GM21576 (cell line): ENCODE measurements at regions not wholly inside any gene's neighbourhood (a gene's known extent, or its start where the extent isn't known, plus 50 kb on each side); places are given as distances from the start of the nearest gene placed in this dataset.

Experiments
- ATAC-seq: cut with Tn5 transposase; IDR thresholded peaks from one replicate; pipeline ENCODE4 v1.9.1; 2021; ENCODE audit warnings: mild to moderate bottlenecking, moderate library complexity; ENCODE audit not compliant: unreplicated experiment

DNA sequence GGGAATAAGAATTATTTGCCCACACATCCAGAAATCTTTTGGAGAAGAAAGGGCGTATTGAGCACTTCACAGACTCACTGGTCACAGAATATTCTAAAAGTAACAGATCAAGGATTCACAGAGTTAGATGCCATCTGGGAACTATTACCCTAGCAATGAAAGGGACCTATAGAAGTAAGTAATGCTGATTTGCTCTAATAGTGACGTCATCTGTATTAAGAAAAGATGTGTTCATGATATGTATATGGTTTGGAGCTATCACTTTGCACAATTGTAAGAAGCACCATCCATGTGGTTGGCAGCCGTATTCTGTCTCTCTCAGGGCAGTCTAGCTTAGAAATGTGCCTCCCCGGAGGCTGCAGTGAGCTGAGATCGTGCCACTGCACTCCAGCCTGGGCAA lies 52.8 kb upstream of the SV2C start:
- ATAC-seq, result no peak

DNA sequence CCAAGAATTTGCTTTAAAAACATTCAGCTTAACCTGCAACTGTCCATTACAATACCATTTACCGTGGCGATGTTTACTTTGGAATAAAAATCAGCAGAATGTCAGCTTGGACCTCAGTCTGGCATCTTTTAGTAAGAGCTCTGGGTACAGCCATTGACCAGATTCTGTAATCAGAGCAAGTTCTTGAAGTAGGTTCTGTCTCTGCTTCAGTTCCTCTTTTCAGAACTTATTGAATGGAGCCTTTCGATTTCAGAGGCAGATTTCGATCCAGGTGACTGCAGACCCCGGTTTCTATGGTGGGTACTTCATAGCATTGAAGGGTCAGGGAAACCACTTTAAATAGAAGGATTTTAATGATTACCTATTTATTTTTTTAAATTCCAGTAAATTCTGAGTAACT lies 53.4 kb upstream of the SV2C start:
- ATAC-seq, result no peak

DNA sequence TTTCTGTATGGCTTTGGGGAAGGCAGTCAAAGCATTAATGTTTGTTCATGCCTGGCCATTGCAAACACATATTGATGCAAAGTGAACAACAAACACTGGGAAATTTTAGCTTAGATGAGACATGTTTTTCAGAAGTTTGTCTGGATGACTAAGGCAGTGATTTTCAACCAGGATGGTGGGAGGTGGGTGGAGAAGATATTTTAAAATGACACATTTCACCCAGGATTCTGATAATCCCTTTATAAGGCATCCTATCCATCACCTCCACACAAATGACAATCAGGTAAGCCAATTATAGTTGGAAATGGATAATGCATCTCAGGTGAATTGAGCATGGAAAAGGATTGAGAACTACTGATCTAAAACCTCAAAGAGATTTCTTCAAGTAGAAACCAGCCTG lies 57.4 kb upstream of the SV2C start:
- ATAC-seq, result no peak

DNA sequence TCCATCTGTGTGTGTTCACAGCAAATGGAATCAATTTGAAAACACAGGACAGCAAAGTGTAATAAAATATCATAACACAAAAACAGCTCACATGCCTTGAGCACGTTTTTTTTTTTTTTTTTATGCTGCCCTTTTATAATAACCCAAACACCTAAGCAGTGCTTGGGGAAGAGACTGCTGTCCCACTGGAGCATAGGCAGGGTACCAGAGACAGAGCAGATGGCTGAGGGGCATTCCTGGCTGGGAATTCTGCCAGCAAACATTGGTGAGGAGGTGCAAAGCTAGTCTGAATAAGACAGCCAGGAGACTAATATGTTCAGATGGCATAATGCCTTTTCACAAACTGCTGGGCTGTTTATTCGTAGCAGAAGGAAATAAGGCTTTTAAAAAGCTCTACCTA lies 58.1 kb upstream of the SV2C start:
- ATAC-seq, result no peak

DNA sequence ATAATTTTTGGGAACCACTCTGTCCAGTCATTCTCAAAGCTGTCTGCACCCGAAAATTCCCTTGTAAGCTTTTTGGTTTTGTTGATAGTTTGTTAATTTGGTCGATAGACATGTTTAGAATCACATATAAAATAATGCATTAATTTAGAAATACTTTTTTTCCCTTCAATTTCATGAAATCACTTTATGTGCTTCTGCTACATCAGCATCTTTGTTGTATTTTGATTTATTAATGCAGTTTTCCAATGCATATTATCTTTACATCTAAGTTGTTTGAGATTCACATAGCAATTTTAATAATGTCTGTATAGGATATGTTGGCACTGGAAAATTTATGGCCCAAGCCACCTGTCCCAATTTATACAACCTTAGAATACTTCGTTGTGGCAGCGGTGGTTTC lies 60.6 kb upstream of the SV2C start:
- ATAC-seq, result no peak

DNA sequence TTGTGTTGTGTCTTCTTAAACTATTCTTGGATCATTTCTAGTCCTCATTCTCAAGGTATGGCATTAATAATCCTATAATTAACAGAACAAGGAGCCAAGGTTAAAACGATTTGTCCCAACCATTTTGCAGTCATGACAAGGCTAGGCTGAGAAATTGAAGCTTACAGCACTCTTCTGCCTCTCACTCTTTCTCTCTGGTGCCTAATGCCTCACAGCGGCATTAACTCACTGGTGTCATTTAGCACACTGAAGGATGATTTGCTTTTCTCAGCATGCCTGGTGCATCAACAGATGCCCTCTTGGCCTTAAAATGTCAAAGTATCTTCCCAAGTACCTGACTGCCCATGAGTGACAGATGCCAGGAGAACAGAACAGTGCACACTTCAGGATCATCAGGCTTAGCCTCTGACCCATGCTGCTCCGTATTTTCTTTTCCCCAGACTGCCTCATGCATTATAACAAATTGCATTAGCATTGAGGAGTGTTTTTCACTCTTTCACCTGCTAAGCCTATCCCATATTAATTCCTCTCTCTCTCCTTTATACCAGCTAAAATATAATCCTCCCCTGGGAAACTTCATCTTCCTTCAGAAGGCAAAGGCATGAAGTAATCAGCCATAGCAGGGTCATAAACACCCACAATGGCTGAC lies 61.1 kb upstream of the SV2C start:
- ATAC-seq, result no peak

DNA sequence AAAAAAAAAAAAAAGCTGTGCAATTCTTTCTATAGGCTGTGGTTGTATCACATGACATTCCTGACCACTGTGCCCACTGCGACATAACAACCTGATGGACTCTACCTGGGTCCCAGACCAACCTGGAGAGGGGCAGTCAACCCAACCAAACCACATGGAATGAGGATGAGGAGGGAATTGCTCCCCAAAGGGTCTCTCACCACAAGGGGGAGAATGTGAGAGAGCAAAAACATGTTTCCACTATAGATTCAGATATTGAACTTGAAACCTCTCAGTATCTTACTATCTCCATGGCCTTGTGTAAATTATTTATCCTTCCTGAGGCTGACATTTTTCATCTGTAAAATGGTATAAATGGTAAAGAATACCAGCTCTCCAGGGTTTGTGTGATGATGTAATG lies 66.9 kb upstream of the SV2C start:
- no peak for ATAC-seq

DNA sequence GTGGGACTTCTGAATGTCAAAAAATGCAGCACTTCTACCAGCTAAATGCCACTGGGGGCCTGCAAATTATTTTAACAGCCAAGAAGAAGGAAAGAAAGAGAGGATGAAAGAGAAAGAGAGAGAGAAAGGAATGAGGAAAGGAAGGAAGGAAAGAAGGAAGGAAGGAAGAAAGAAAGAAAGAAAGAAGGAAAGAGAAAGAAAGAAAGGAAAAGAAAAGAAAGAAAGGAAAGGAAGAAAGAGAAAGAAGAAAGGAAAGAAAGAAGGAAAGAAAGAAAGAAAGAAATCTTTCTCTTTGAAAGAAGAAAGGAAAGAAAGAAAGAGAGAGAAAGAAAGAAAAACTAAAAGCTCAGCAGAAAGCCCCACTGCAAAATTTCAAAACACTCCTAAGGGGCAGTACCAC lies 69.2 kb upstream of the SV2C start:
- ATAC-seq, result no peak

DNA sequence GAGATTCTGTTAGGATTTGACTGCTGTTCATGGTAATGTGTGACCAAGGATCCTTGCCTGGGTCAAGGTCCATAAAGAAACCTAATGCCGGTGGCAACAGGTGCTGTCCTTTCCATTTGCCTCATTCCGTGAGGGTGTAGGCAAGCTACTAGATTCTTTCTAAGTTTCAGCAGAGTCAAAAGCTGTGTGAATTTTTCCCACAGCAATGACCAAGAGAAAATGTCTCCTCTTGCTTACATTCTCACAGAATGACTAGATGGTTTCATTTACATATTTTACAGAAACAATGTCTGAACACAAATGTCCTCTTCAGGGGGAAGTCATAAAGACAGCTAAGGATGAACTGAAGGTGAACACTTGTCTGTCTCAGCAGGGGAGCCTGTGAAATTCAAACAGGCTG lies 75.3 kb upstream of the SV2C start:
- ATAC-seq, result no peak

DNA sequence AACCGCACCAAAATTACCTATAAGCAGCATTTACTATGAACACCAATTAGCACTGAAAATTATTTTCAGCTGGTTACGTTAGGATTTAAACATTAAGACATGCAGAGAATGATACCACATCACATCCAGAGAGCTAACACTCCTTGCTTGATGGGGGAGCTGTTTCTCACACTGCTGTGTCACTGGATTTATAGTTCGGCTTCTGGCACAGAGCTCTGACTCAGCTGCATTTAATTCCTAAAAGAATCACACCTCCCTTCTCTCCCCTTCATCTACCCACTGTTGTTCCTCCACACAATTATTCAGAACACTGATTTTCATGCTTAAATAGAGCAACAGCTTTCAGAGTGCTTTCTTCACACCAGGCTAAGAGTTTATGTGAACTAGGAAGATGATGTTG lies 82.6 kb upstream of the SV2C start:
- no peak for ATAC-seq

DNA sequence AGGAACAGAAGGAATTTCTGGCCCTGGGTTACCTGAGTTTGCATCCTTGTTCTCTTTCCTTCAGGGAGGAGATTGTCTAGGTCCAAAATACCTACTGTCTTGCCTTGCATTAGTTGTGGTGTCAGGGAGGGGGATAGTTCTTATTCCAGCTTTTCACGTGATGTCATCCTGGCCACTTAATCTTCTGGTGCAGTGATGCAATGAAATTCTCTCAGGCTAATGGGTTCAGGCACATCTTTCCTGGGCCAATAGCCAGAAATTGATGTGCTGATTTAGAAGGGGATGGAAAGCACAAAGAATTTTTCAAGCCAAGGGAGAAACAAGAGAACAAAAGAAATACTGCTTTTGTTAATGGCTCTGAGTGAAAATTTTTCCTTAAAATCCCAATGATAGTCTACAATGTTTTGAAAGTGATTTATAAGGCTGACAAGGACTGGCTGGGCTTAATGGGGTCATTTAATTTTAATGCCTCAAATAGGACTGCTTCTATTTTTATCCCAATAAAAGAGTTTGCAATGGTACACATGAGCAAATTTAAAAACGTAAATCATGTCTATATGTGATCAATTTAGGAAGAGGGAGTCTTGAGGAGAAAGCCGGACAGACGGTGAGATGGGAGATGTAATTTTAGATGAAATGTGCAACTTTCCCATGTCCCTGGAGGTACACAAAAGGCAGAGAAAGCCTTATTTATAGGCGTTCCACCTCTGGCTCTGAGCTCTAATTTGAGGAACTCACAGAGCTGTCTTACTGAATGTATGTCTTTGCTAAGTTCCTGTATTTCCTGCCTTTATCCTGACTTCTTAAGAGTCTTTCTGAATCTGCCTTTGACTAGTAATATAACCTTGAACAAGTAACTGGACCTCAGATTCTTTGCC lies 89.3 kb upstream of the SV2C start:
- ATAC-seq, result no peak

DNA sequence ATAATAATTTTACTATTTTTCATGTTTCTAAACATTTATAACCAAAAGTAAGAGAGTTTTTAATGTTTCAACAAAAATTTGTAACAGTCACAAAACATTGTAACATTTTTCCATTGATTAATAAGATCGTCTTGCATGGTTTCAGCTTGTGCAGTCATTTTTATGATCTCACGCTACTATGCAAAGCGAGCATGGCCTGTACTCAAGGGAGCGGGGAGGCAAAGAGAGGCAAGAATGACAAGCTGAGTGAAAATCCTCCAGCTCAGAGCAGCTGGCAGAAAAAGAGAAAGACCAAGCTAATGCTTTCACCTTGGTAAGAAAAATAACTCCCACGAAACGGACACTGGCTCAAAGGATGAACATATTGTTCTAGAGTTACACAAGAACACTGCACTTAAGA lies 90.0 kb upstream of the SV2C start:
- ATAC-seq, result no peak

DNA sequence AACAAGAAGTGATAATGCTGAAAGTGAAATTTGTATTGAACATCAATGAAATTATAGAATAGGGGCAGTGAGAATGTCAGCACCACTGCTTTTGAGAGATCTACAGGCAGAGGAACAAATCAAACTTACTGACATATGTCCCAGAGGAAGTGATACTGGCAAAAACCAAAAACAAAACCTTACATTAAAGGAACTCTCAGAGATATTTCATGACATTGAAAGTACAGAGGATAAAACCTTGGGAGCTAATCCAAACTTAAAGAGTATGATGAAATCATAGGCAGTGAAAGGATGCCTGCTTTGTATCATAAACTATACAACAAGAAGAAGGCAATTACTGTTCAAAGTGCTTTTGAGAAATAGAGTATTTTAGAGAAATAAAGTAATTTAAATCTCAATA lies 90.4 kb upstream of the SV2C start:
- no peak for ATAC-seq

DNA sequence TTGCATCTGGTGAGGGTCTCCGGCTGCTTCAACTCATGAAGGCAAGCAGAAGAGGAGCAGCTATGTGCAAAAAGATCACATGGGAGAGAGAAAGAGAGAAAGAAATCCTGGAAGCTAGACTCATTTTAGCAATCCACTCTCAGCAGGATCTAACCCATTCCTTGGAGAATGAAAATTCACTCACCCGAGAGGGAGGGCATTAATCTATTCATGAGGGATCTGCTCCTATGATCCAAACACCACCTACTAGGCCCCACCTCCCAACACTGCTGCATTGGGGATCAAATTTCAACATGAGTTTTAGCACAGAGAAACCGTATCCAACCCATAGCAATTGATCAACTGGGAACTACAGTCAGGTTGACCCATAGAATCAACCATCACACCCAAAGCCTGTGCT lies 98.1 kb upstream of the SV2C start:
- no peak for ATAC-seq

DNA sequence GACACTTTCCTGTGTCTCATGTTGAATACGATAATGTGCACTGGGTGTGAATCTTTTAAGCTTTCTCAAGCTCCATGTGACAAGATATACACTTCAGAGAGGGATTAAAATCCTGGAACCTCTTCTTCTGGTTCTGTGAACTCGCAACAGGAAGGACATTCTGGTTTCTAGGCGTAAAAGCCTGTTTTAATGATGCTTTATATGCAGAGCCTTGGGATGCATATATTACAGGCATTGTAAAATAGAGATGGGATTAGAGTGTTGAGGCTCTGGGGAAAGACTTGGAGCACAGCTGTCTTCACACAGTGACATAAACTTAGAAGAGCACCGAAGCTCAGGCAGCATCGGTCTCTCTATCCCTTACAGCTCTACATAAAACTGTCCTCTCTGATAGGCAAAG lies 107.7 kb upstream of the SV2C start:
- no peak for ATAC-seq

DNA sequence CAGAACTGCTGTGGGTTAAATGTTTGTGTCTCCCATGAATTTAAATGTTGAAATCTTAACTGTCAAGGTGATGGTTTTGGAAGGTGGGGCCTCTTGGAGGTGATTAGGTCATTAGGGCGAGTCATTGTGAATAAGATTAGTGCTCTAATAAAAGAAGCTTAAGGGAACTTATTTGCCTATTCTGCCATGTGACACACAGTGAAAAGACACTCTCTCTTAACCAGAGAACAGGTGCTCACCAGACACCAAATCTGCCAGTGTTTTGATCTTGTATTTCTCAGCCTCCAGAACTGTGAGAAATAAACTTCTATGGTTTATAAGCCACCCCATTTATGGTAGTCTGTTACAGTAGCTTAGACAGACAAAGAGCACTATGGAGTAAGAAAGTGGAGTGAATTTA lies 117.9 kb upstream of the SV2C start:
- no peak for ATAC-seq

DNA sequence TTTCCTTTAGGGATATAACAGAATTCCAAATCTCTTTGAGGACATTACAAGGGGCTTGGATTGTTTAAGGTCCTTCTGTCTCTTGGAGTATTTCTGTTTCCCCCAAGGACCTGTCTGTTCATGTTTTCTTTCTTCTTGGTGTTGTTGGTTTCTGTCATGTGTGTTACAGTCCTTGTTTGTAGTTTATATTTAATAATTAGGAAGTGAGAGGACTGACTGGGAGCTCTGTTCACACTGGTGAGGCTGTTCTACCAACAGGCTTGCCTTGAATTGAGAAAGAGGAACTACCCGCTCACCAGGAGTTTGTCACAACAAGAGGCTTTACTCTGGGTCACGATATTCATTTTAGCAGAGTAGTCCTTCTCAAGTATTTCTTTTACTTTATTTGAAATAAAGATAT lies 119.2 kb upstream of the SV2C start:
- ATAC-seq, result peak; percentile 64

DNA sequence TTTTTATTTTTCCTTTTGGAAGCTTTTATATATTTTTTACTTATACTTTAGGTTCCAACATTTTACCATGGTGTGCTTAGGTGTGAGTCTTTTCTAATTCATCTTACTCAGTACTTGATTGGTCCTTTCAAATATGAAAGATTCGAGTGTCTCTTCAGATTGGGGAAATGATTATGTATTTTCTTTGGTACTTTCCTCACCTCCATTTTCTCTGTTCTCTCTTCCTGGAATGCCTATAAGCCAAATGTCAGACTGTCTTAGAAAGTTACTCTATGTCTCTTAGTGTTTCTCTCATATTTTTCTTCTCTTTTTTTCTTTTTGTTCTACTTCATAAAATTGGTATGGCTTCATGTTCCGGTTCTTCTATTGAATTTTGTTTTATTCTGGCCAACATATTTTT lies 119.6 kb upstream of the SV2C start:
- ATAC-seq, result no peak

DNA sequence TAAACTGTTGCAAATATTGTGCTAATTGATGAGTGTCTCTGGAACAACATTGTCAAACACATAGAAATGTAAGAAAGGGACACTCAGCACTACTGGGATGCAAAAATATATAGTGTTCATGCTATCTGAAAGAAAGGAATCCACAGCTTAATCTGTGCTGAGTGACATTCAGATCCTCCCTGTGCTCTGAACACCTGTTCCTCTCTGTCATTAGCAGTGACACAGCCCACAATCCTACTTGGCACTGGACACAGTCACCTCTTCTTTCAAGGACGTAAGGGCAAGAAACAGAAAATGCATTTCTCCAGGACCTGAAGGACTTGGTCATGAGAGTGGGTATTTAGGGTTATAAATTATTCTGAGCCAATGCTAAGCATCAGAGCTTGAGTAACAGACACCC lies 121.4 kb upstream of the SV2C start:
- ATAC-seq, result no peak

DNA sequence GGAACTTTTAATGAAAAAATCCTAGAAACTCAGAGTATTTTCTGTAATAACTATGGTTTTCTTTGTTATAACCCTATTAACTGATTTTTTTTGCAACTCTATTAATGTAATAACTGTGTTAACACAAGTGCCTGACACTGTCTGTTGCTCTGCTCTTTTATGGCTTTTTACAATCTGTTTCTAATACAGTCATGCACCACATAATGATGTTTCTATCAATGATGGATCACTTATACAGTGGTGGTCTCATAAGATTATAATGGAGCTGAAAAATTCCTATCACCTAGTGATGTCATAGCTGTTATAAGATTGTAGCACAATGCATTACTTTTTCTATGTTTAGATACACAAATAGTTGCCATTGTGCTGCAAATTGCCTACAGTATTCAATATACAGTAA lies 123.1 kb upstream of the SV2C start:
- no peak for ATAC-seq

DNA sequence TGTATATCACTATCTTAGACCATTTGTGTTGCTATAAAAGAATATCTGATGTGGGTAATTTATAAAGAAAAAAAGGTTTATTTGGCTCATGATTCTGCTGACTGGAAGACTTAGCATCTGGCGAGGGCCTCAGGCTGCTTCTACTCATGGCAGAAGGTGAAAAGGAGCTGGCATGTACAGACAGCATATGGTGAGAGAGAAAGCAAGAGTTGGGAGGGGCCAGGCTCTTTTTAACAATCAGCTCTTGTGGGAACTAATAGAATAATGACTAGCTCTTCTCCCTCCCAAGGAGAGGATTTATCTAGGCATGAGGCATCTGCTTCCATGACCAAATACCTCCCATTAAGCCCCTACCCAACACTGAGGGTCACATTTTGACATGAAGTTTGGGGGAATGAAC lies 130.2 kb upstream of the SV2C start:
- no peak for ATAC-seq

DNA sequence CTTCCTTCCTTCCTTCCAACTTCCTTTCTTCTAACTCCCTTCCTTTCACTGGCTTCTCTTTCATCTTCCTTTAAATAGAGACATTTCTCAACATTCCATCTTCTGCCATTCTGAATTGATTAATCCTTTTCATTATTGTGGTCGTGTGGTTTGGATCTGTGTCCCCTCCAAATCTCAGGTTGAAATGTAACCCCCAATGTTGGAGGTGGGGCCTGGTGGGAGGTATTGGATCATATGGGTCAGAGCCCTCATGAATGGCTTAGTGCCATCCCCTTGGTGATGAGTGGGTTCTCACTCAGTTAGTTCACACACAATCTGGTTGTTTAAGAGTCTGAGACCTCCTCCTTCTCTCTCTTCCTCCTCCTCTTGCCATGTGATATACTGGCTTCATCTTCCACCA lies 130.9 kb upstream of the SV2C start:
- ATAC-seq, result no peak

DNA sequence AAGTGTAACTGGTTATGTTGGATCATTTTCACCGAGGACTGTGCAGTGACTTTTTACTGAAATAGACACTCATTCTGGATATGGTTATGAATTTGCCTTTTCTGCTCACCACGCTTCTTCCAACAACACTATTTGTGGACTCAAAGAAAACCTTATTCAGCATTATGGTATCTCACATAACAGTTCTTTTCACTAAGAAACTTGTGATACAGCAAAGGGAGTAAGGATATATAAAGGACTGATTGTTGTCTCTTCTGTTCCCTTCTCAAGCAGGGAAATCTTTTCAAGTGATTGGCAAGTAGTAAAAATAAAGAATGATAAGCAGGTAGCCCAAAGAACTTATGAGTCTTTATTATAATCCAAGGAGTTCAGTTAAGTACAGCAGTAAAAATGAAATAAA lies 131.5 kb upstream of the SV2C start:
- no peak for ATAC-seq
